DOHH2 (cell line): ENCODE measurements at regions not wholly inside any gene's neighbourhood (a gene's known extent, or its start where the extent isn't known, plus 50 kb on each side); places are given as distances from the start of the nearest gene placed in this dataset.

ENCODE experiments used
- CTCF ChIP-seq: fragments of 200-600 bp; sonication (generic); IDR thresholded peaks from one replicate; pipeline ENCODE4 v1.5.1; 2014; ENCODE audit warnings: antibody characterized with exemption, mild to moderate bottlenecking, low read depth, low read length; ENCODE audit not compliant: poor library complexity, severe bottlenecking
- EZH2phosphoT487 ChIP-seq: fragments of 200-600 bp; sonication (generic); IDR thresholded peaks from 2 replicates; pipeline ENCODE4 v1.6.1; 2017; ENCODE audit warnings: borderline replicate concordance, mild to moderate bottlenecking, antibody characterized with exemption, low read length, moderate library complexity, mixed read lengths

- TF ChIP-seq CTCF, result no peak
- no peak for TF ChIP-seq EZH2phosphoT487
Measured at GRCh38 chr12:131491916-131492490, 218.9 kb upstream of the SFSWAP start.
